ENCODE measurements at regions not wholly inside any gene's neighbourhood (a gene's known extent, or its start where the extent isn't known, plus 50 kb on each side); places are given as distances from the start of the nearest gene placed in this dataset.
"Not testable (repeated sequence)": the region's sequence is repeated elsewhere in the genome, so short reads cannot be mapped to it uniquely, and the experiment has no call there.

DNA sequence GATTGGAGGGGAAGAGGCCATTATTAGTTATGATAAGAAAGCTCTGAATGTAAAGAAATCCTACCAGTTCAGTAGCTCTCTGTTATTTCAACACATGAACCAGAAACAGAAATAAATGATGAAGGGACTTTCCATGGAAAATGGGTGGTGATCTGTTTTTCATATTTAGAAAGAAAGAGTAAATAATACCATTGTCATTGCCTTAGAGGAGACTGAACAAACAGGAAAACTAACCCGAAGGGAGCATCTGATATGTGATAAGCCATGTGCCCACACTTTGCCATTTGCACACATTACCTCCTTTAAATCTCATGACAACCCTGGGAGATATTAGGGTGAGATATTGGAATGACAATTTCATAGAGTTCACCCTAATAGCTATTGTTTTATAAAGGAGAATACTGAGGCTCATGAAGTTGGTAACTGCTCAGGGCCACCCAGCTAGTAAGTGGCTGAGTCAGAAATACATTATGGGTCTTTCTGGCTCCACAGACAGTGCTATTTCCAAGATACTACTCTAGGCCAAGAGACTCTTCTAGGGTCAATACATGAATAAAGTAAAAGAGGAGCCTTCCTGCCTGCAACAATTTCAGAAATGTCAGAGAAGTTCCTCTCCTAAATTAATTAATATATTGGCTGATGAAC lies 111.0 kb upstream of the SLIT3 start:
- no peak for DNase-seq

DNA sequence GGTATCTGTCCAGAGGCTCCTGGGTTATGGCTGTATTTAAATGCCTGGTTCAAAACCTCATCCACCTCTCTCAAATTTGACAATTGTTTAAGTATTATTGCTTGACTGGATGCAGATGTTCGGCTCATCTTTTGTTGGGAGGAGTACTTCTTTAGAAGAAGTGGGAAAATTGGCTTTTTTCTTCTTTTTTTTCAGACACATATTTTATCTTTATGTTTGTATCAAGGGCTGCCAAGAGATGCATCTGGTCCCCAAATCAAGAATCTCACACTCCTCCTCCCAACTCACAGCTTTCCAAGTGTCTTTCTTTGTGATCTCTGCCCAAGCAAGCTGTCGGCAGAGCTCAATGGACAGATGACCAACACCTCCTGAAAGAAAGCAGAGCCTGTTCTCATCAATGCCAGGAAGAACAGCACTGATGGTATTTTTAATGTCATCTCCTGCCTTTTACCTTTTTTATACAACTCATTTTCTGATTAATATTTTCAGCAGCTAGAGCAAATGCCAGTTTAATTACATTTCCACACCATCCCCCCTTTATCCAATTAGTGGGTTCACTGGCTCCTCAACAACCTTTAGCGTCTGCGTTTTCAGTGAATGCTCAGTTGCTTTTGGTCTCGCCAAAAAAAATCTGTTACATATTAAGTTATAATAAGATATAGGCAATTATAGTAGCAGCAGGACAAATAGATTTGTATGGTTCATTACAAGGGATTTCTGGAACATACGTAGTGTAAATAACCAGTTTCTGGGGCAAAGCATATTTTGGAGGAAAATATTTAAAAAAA lies 110.3 kb upstream of the SLIT3 start:
- DNase-seq: no peak

DNA sequence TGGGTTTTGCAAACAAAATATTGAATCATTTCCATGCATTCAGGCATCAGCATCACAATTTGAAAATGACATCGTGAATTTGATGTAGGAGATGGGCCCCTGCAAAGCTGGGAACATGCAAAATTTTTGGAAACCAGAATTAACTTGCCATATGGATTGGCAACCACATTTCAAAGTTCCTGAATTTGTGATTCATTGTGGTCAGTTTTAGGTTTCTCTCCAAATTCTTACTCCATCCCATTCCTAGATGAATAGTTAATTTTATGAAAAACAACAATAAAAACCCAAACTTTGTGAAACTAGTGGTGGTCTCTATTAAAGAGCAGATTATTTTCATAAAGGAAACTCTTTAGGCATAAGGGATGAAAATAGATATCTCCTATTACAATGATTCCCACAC lies 107.8 kb upstream of the SLIT3 start:
- DNase-seq: no peak

DNA sequence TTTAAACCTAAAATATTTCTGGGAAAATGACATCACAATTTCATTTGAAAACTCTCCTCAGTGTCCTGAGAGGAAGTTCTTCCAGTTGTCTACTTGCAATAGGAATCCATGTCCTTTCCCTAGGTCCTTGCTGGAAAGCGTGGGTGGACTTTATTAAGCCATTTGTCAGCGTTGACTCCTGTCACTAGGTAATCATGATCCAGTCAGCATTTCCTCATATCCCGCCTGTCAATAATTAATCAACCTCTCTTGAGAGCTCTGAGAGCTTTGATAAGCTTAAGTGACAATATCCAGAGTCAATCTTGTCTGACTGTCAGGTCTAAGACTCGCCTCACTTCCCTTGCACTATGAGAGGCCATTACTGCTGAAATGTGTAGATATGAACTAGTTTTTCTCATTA lies 107.2 kb upstream of the SLIT3 start:
- DNase-seq: no peak

DNA sequence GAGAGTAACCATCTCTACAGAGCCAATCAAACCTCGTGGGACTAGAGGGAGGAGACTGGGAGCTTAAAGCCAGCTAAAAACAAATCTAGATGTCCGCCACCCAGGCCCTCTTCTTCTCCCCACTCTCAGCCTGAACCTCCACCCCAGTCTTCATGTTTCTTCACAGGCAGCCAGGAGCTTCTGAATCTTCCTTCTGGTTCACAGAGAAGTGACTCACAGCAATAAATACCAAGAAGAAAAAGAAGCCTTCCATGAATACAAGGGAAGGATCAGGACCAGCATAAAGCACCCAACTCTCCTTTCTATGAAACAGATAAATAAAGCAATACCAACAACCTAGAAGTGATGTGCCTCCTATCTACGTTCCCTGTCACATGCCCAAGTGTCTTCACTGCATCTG lies 103.3 kb upstream of the SLIT3 start:
- DNase-seq: no peak

DNA sequence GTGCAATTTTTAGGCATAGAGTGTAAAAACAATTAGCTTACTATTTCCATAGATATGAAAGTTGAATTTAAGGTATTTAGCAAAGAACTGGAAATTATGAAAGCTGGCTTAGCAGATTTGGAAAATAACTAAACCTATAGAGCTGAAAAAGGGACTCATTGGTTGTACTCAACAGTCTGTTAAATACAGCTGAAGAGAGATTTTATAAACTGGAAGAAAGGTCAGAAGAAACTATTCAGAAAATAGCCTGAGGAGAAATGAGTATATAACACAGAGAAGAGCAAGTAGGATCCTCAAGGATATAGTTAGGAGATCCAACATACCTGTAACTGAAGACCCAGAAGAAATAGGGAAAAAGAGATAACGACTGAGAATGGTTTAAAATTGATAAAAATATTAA lies 97.6 kb upstream of the SLIT3 start:
- no peak for DNase-seq

DNA sequence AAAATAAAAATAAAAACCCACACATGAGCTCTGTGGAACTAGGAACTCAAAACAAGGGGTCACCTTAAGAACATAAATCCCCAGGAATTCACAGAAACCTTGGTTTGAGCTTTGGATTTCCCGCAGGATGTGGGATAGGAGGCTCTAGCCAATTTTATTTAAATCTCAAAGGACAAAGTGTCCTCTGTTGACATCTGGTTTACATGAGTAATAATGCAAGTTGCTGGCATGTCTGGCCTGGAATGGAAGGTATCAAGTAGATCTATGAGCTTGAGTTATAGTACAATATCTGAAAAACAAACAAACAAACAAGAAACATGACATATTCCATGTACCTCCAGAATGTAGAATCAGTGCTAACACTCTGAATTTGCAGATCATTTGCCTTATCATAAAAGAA lies 94.2 kb upstream of the SLIT3 start:
- no peak for DNase-seq

DNA sequence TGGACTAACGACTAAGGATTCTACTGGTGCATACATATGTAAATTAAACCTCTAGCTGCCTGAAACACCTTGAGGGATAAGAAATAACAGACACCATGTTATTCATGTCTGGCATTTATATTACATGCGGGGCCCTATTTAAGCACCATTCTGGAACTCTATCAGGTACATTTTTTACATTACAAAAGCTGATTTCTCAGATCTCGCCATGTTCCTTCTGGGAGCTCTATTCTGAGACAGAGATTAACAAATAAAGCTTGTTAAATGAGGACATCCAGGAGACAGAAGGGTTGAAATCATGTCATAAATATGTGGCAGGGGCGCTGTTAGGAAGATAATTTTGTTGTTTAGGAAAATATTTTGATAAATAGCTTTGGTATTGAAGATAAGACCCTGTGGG lies 93.4 kb upstream of the SLIT3 start:
- no peak for DNase-seq

DNA sequence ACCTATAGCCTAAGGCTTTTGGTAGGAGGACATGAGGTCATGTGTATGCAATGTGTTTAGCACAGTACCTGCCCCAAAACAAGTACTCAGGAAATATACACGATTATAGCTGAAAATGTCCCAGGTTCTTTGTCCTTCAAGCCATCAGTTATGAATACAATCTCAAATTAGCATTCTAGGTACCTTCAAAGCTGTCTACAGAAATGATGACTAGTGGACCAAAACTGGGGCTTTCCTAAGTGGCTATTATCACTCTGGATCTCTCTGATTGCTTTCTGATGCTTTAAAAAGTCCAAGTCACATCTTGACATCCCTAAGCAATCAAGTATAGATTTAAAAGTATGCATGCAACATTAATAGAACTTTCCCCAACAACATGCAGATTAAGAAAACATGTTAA lies 93.0 kb upstream of the SLIT3 start:
- DNase-seq: no peak

DNA sequence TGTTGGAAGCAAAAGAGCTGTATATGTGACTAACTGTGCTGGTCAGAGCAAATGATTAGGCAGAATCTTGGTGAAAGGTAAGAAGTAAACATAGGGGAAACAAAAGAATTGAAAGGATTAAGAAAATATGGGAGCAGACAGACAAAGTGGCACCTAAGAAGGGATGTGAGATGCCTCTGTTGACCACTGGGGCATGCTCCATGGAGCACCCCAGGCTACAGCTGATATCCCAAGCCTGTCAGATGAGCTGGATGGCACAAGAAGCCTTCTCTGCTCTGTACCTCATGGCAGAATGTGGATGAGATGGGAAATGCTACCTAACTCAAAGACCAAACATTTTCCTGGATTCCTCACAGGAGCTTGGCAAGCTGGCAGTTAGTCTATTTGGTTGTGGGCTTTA lies 89.3 kb upstream of the SLIT3 start:
- no peak for DNase-seq

DNA sequence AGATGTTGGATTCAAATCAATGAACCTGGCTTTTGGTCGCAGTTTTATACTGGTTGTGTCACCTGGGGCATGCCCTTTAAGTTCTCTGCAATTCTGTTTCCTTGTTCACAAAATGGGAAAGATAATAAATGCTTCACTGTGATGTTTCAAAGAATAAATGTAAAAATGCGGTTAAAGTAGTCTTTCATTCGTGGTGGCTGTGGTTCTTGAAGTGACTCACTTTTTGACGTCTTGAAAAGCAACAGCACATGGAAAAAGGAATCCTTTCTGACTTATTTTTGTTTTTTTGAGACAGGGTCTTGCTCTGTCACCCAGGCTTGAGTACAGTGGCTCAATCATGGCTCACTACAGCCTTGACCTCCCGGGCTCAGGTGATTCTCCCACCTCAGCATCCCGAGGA lies 88.4 kb upstream of the SLIT3 start:
- no peak for DNase-seq

DNA sequence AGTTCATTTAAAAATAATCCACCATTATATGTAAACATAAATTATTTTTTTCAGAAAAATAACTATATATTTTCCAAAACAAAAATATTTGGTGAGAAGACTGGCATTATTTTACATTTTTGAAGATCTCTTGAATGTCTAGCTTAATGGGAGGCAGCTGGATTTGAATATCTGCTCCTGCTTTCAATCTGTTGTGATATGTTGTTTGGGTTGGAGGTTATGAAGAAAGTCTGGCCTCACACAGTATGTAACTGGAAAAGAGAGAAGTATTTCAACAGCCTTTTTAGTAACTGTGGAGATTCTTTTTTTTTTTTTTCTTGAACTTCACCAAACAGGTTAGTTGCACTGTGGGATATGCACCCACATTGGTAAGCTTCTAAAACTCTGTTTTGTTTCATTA lies 84.7 kb upstream of the SLIT3 start:
- no peak for DNase-seq

DNA sequence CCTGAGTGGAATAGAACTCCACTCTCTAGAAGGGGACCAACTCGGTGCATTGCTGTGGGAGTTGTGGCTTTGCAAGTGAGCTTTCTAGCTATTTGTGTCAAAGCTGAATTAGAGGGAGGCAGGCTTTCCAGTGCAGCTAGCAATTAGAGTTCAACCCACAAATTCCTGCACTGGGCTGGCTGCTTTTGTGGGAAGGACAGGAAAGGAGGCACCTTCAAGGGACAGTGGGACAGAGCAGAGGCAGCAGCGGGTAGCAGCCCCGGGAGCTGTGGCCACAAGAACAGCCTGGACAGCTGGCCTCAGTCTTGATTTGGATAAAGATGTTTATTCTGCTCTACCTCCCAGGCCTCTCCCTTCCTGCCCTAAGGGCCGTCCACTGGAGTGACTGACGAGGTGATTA lies 83.7 kb upstream of the SLIT3 start:
- DNase-seq: no peak

DNA sequence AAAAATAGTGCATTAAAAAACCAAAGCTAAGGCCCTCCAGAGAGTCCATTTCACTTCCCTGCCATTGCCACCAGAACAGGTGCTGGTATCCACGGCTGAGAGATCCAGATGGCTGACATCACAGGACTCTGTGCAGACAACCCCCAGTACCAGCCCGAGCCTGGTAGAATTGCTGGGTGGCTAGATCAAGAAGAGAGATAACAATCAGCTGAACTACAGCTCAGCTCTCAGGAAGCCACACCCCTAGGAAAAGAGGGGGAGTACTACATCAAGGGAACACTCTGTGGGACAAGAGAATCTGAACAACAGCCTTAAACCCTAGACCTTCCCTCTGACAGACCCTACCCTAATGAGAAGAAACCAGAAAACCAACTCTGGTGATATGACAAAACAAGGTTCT lies 73.8 kb upstream of the SLIT3 start:
- DNase-seq: no peak

DNA sequence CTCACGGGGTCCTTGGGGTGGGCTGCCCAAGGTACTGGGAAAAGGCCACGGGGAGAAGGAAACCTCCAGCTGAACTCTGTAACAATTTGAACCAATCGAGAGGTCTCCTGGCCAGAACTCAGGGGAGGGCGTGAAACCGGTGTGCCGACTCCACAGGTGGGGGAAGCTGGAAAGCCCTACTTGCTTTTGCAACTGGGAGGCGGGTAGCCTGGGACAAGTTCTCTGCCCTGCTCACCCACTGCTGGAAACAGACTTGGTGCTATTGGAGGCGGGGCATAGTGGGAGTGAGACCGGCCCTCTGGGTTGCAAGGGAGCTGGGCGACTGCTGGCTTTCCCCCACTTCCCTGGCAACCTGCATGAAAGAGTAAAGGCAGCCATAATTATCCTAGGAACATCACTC lies 73.2 kb upstream of the SLIT3 start:
- DNase-seq: no peak

DNA sequence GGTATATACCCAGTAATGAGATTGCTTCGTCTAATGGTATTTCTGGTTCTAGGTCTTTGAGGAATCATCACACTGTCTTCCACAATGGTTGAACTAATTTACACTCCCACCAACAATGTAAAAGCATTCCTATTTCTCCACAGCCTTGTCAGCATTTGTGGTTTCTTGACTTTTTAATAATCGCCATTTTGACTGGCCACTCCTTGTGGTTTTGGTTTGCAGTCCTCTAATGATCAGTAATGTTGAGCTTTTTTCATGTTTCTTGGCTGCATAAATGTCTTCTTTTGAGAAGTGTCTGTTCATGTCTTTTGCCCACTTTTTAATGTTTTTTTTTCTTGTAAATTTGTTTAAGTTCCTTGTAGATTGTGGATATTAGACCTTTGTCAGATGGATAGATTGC lies 70.9 kb upstream of the SLIT3 start:
- not testable (repeated sequence) for DNase-seq

DNA sequence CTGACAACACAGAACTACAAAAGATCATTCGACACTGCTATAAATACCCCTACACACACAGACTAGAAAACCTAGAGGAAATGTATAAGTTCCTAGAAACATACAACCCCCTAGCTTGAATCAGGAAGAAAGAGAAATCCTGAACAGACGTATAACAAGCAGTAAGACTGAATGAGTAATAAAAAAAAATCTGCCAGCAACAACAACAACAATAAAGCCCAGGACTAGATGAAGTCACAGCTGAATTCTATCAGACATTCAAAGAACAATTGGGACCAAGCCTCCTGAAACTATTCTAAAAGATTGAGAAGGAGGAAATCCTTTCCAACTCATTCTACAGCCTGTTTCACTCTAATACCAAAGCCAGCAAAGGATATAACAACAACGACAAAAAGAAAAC lies 68.2 kb upstream of the SLIT3 start:
- DNase-seq: no peak

DNA sequence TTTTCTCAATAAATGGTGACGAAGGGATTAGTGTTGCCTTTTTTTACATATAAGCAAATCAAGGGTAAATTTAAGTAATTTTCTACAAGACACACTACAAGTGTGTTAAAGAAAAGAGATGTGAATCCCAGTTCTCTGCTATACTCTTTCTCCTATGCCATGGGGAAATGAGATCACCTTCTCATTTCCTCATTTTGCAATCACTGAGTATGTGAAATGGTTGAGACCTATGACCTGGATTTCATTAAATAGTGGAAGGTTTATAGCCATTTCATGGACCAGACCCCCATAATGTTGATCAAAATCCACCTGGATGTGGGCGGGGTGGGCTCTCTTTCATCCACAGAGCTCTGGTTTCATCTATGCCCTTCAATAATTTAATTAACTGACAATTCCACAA lies 66.9 kb upstream of the SLIT3 start:
- DNase-seq: no peak

DNA sequence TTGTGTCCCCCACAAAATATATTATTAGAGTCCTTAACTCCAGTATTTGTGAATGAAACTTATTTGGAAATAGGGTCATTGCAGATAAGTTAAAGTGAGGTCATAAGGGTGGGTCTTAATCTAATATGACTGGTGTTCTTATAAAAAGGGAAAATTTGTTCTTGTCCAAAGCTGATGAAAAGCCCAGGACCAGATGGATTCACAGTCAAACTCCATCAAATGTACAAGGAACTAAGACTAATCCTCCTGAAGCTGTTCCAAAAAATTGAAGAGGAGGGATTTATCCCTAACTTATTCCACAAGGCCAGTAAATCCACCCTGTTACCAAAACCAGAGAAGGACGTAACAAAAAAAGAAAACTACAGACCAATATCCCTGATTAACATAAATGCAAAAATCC lies 56.4 kb upstream of the SLIT3 start:
- no peak for DNase-seq

DNA sequence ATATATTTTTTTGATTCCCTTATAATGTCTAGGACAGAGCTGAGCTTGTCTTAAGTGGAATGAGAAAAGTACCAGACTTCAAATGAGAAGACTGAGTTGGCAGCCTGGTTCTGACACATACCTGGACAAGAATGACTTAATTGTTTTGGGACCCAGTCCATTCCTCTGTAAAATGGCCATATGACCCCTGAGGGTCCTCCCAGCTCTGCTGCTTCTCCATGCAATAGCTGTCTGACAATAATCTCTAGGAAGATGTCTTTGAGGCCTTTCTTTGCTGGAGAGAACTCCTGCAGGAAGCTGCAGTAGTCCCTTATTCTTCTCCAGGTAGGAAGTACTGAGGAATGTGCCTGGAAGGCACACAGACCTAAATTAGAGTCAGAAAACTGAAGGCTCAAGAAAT lies 55.9 kb upstream of the SLIT3 start:
- no peak for DNase-seq

DNA sequence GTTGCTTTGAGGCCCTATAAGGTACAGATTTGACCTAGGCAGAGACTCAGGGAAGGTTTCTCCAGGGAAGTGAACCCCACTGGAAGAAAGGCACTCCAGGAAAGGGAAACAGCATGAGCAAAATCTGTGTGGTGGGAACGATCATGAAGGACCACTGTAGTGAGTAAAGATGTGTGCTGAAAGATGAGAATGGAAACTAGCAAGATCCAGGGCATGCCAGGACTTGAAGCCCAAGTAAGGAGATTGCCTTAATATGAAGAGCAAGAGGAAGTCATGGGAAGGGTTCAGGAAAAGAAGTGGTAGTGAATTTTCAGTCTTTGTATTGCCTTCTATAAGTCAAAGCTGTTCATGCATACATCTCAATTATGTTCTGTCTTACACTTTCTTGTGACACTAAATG lies 55.2 kb upstream of the SLIT3 start:
- no peak for DNase-seq

DNA sequence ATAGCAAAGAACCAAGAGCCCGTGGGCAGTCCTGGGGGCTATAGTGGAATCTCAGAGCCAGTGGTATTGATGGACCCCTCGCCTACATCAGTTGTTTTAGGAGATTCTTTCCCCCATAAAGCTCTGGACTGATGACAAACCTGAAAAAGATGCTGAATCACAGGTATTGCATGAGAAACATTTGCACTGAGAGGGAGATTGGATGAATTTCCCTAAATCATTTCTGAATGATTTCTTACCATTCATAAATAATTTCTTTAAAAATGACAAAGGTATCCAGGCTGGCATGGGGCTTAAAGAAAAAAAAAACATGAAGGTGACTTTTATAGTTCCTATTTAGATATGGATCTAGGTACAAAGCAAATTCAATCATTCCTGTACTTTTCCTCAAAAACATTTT lies 54.0 kb upstream of the SLIT3 start:
- DNase-seq: no peak

DNA sequence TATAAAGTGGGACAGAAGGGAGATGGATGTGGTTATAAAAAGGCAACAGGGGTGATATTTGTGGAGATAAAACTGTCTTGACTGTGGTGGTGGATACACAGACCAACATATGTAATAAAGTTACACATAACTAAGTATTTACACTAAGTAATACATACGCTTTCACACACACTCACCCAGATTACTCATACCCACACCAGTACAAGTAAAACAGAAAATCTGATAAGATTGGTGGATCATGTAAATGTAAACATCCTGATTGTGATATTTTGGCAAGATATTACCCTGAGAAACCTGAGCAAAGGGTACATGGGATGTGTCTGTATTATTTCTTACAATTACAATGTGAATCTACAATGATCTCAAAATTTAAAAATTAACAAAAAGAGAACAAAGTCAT lies 53.3 kb upstream of the SLIT3 start:
- DNase-seq: no peak

DNA sequence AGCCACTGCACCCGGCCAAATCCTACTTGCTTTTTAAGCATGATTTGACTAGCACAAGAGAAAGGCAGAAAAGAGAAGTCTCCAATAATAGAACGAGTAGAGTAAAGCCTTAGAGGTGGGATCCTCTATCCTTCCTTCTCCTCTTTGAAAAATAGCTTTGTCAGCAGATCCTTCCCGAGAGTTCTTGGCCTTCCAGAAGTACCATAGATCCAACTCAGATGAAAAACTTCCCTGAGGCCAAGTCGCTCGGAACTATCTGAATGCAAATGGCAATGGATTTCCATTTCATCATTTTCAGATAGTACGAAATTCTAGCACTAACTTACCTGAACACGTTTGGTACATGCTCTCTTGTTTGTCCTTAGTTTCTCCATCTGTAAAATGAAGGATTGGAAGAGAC lies 52.0 kb upstream of the SLIT3 start:
- DNase-seq: no peak

DNA sequence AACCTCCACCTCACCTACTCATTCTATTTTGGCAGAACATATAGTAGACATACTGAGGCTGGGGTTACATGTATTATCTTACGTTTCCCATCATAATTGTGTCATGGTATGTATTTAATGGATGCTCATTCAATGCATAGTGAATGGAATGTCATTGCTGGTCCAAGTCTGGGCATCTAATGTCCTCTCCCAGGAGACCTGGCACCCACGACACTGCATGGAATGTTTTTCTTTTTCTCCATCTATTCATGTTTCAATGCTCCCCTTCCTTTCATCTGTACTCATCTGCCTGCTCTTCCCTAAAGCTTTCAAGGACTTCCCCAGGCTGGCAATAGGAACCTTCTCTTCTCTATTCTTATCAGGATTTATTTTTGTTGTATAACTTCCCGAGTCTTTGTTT lies 50.8 kb upstream of the SLIT3 start:
- DNase-seq: no peak

Data from T1000 (cell line).